Stimulated activated CD4-positive, alpha-beta T cell treated with anti-CD3 and anti-CD28 coated beads, Interleukin-15, amount 100 ng/mL, for 48 hours (primary cell): ENCODE measurements at regions not wholly inside any gene's neighbourhood (a gene's known extent, or its start where the extent isn't known, plus 50 kb on each side); places are given as distances from the start of the nearest gene placed in this dataset.
"Not testable (repeated sequence)": the region's sequence is repeated elsewhere in the genome, so short reads cannot be mapped to it uniquely, and the experiment has no call there.

Source experiments
- DNase-seq, 2 donors: peaks; one replicate each; pipeline ENCODE4 v3.0.0-alpha.2; 2020; ENCODE audit warnings: low read depth in 2 of 2

- DNase-seq = no peak
Observed at GRCh38 chr5:25991639-25992038, 1046.7 kb downstream of the CDH9 start.

GRCh38 chr5:25990771-25991170 lies 1047.6 kb downstream of the CDH9 start:
- DNase-seq = no peak

GRCh38 chr5:25979086-25979485 lies 1059.3 kb downstream of the CDH9 start:
- DNase-seq = no peak

GRCh38 chr5:25975885-25976284 lies 1062.5 kb downstream of the CDH9 start:
- DNase-seq = no peak

GRCh38 chr5:25974451-25974850 lies 1063.9 kb downstream of the CDH9 start:
- DNase-seq = no peak

- no peak for DNase-seq
Observed at GRCh38 chr5:25970906-25971489, 1067.4 kb downstream of the CDH9 start.

GRCh38 chr5:25969042-25969441 lies 1069.3 kb downstream of the CDH9 start:
- not testable (repeated sequence) for DNase-seq

DNA sequence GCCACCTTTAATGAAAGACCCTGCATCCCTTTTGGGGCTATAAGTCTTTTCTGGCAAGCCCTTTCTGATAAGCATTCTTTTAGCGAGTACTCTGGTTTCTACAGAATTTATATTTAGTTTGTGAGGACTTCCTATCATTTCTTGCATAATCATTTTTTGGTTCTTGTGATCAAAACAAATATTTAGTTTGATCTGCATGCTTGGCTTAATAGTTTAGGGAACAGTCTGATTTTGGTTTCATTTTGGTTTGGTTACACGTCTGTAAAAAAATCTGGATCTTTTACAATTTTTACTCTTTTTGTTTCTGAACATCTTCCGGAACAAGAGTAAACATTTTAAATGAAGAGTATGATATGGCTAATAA lies 1074.4 kb downstream of the CDH9 start:
- DNase-seq = no peak

GRCh38 chr5:25963251-25964008 lies 1075.0 kb downstream of the CDH9 start:
- DNase-seq = no peak

GRCh38 chr5:25955337-25955736 lies 1083.0 kb downstream of the CDH9 start:
- no peak for DNase-seq

DNA sequence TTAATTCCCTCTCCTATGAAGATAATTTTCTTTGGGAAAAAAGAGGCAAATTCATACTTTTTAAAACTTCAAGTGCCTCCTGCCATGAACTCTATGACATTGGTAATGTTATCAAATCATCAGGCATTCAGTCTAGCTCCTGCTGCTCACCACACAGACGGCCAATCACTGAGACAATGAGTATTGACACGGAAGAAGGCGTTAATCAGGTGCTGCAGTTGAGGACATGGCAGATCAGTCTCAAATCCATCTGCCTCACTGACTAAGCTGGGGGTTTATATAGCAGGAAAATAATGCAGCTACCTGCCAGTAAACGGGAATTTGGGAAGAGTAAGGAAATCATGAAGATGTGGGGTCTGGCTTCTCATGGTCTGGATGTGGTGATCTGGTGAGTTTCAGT lies 1087.7 kb downstream of the CDH9 start:
- no peak for DNase-seq

GRCh38 chr5:25948278-25948677 lies 1090.1 kb downstream of the CDH9 start:
- DNase-seq = no peak

DNA sequence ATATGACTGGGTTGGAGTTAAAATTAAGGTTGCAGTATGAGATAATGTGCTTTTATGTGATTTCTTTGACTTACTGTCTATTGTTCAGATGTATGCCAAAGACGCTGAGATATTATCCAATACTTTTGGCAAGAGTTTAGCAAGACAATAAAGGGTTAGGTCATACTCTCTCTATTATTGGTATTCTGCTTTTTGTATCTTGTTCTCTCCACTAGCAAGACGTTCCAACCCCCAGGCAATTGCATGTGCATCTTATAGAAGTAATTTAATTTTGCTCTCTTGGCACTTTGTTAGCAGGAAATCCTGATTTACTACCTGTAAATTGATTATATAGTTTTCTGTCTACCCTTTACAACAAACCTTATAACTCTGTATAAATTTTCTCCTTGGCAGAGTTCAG lies 1093.6 kb downstream of the CDH9 start:
- no peak for DNase-seq

- no peak for DNase-seq
Observed at GRCh38 chr5:25909163-25909562, 1129.2 kb downstream of the CDH9 start.

- no peak for DNase-seq
Observed at GRCh38 chr5:25905646-25906045, 1132.7 kb downstream of the CDH9 start.

DNA sequence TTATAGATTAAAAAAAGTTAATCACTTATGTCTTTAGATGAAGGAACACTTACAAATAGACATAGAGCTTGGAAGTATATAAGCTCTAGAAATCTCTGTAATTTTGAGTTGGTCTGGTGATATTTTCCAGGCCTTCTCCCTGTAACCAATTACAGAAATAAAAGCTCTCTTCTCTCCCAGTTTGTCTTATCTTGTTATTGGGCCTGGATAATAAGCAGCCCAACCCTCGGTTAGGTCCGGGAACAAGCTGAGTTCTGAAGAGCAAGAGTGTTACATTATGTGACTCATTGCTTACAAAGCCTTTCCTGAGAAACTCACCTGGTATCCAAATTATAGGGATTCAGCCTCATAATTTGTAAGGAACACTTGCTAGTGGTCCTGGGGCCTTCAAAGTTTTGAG lies 1146.2 kb downstream of the CDH9 start:
- no peak for DNase-seq

DNA sequence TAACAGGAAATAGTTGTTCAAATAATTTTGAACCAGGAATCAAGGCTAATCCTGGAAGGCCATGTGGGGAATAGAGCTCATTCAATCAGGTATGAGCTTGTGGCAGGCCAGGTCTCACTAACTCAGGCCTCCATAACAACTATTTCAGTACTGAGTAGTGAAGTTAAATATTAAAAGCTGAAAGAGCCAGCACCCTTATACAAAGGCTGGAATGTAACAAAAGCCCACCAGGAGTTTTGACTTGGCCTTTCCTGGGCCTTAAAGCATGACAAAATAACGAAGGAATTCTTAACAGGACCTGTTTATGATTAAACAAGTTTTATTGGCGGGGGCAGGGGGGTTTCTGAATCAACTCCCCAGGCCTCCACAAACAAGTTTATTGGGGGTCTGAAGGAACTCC lies 1146.7 kb downstream of the CDH9 start:
- no peak for DNase-seq

GRCh38 chr5:25881318-25882036 lies 1156.9 kb downstream of the CDH9 start:
- no peak for DNase-seq

- no peak for DNase-seq
Observed at GRCh38 chr5:25863811-25864210, 1174.6 kb downstream of the CDH9 start.

DNA sequence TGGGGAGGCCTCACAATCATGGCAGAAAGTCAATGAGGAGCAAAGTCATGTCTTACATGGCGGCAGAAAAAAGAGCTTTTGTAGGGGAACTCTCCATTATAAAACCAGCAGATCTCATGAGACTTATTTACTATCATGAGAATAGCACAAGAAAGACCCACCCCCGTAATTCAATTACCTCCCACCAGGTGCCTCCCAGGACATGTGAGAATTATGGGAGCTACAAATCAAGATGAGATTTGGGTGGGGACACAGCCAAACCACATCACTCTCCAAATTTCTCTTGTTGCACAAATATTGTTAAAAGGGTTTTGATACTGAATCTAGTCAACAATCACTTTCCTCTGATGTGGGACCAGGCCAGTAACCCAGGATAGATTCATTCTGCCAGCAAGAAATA lies 1176.1 kb downstream of the CDH9 start:
- DNase-seq = no peak

- DNase-seq = no peak
Observed at GRCh38 chr5:25858019-25858418, 1180.4 kb downstream of the CDH9 start.

GRCh38 chr5:25851301-25851700 lies 1187.1 kb downstream of the CDH9 start:
- DNase-seq = no peak

DNA sequence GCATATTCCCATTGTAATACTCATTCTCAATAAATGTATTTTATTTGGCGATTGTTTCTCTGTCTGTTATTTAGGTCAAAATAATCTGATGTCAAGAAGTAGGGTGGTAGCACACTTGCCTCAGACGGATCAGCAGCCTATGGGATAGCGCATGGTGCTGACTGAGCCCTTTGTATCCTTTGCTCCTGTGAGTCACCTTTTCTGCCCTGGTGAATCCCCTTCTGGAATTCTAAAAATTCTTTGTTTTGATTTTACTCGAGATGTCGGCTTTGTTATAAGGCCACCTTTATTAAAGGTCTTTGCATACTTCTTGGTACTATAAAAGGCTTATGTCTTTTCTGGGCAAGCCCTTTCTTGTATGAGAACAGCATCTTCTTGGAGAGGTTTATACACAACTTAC lies 1187.8 kb downstream of the CDH9 start:
- DNase-seq = no peak
